Cardiac muscle cell (in vitro differentiated cells and primary cell): ENCODE measurements at regions not wholly inside any gene's neighbourhood (a gene's known extent, or its start where the extent isn't known, plus 50 kb on each side); places are given as distances from the start of the nearest gene placed in this dataset.

Experiments used
- DNase-seq, 2 donors: peaks; one replicate each; pipeline versions ENCODE4 v3.0.0 to v3.0.0-alpha.2; 2010 to 2017; ENCODE audit warnings: low read depth in 1 of 2, low spot score in 1 of 2
- H3K27ac ChIP-seq: fragments of 200-600 bp; sonication (generic); 2 replicates; pipeline ENCODE4 v1.5.1; 2016
- H3K27me3 ChIP-seq: fragments of 200-600 bp; sonication (generic); 2 replicates; pipeline ENCODE4 v1.6.0; 2016; ENCODE audit warnings: control low read depth
- H3K36me3 ChIP-seq: fragments of 200-600 bp; sonication (generic); 2 replicates; pipeline ENCODE4 v1.5.1; 2016; ENCODE audit warnings: control low read depth
- H3K4me1 ChIP-seq: fragments of 200-600 bp; sonication (generic); 2 replicates; pipeline ENCODE4 v1.8.1; 2017; ENCODE audit warnings: low read depth, mild to moderate bottlenecking, mixed run types
- H3K4me3 ChIP-seq: fragments of 200-600 bp; sonication (generic); 2 replicates; pipeline ENCODE4 v1.5.1; 2016; ENCODE audit warnings: mild to moderate bottlenecking
- H3K9me3 ChIP-seq: fragments of 200-600 bp; sonication (generic); 2 replicates; pipeline ENCODE4 v1.5.1; 2017; ENCODE audit warnings: low read depth, mild to moderate bottlenecking, control low read depth
- CTCF ChIP-seq: IDR thresholded peaks from 2 replicates; pipeline ENCODE4 v1.5.1; 2012; ENCODE audit warnings: low read depth, mild to moderate bottlenecking, low read length

DNA sequence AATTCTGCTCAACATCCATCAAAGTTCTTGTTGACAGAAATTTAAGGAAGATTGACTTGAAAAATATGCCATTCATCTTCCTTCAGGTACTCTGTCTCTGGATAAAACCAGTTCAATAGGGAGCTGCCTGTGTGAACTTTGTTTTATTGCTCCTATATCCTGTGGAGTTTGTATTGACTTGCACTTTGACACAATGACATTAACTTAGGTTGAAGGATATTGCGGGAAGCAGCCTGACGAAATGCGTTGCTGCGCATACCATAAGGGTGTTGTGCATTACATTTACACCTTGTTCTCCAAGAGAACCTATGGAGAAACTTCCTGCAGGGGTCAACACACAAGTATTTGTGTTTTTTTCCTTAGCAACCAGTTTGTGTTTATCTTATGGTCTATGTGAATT, 185.4 kb upstream of the GRIK2 start:
- Histone ChIP-seq H3K9me3 (no peaks in the 10 kb centered on the region), H3K27ac (no peak overlapping the region), H3K4me3 (no peak overlapping the region), H3K4me1 (peaks cover 24% of the 10 kb centered on the region), H3K27me3 (no peaks in the 10 kb centered on the region), H3K36me3 (no peaks in the 10 kb centered on the region)
- no peak for TF ChIP-seq CTCF
- DNase-seq: no peak

GRCh38 chr6:101212640-101213039, 180.9 kb upstream of the GRIK2 start:
- no peak overlapping the region for H3K4me3 ChIP-seq
- no peaks in the 10 kb centered on the region for H3K36me3 ChIP-seq
- TF ChIP-seq CTCF: no peak
- H3K27ac ChIP-seq: no peak overlapping the region
- DNase-seq: no peak
- H3K27me3 ChIP-seq: no peaks in the 10 kb centered on the region
- H3K4me1 ChIP-seq: no peaks in the 10 kb centered on the region
- H3K9me3 ChIP-seq: no peaks in the 10 kb centered on the region

GRCh38 chr6:101222007-101222406, 171.5 kb upstream of the GRIK2 start:
- TF ChIP-seq CTCF: no peak
- DNase-seq: no peak
- H3K27me3 ChIP-seq: no peaks in the 10 kb centered on the region
- no peaks in the 10 kb centered on the region for H3K9me3 ChIP-seq
- no peaks in the 10 kb centered on the region for H3K4me1 ChIP-seq
- no peaks in the 10 kb centered on the region for H3K36me3 ChIP-seq
- H3K27ac ChIP-seq: no peak overlapping the region
- no peak overlapping the region for H3K4me3 ChIP-seq

DNA sequence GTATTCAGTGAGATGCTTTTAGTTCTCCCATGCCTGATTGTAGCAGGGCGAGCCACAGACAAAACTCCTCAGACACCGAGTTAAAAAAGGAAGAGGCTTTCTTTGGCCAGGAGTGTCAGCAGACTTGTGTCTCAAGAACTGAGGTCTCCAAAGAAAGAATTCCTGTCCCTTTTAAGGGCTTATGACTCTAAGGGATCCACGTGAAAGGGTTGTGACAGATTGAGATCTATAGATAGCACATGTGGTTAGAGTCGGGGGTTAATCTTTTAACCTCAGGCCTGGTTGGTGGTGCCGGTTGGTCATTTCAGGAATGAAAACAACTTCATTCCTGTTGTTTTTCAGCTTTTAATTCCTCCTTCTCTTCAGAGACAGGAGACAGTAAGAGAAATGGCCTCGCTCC, 168.8 kb upstream of the GRIK2 start:
- TF ChIP-seq CTCF: no peak
- DNase-seq: no peak
- Histone ChIP-seq H3K4me3 (no peak overlapping the region), H3K27me3 (no peaks in the 10 kb centered on the region), H3K9me3 (no peaks in the 10 kb centered on the region), H3K27ac (no peak overlapping the region), H3K36me3 (no peaks in the 10 kb centered on the region), H3K4me1 (no peaks in the 10 kb centered on the region)

DNA sequence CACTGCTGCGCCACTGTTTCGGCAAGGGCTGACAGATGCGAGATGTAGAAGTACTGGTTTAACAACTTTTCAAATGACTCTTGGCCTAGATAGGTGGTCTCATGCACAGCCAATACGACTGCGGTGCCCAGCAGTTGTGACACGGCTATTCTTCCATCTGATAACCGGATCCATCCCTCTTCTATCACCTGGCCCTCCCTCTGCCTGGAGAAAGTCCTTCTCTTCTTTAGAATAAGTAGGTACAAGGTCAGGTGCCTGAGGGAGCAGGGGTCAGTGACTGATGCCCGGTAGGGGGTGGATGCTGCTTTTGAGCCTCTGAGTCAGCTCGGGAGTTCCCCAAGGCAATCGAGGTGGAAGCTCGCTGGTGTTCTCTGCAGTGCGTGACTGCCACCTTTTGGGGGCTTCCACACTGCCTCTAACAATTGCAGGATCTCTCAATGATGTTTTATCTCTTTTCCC, 166.8 kb upstream of the GRIK2 start:
- H3K27me3 ChIP-seq: no peaks in the 10 kb centered on the region
- H3K36me3 ChIP-seq: no peaks in the 10 kb centered on the region
- H3K4me1 ChIP-seq: no peaks in the 10 kb centered on the region
- no peak overlapping the region for H3K4me3 ChIP-seq
- peak; percentile 58 for DNase-seq
- no peaks in the 10 kb centered on the region for H3K9me3 ChIP-seq
- peak; percentile 56 for TF ChIP-seq CTCF
- H3K27ac ChIP-seq: no peak overlapping the region

- no peak for TF ChIP-seq CTCF
- H3K27me3 ChIP-seq: no peaks in the 10 kb centered on the region
- no peak overlapping the region for H3K27ac ChIP-seq
- H3K36me3 ChIP-seq: no peaks in the 10 kb centered on the region
- no peaks in the 10 kb centered on the region for H3K4me1 ChIP-seq
- H3K9me3 ChIP-seq: no peaks in the 10 kb centered on the region
- DNase-seq: no peak
- no peak overlapping the region for H3K4me3 ChIP-seq
These were observed 162.6 kb upstream of the GRIK2 start for GRCh38 chr6:101230866-101231265.
